ENCODE measurements at regions not wholly inside any gene's neighbourhood (a gene's known extent, or its start where the extent isn't known, plus 50 kb on each side); places are given as distances from the start of the nearest gene placed in this dataset.

DNA sequence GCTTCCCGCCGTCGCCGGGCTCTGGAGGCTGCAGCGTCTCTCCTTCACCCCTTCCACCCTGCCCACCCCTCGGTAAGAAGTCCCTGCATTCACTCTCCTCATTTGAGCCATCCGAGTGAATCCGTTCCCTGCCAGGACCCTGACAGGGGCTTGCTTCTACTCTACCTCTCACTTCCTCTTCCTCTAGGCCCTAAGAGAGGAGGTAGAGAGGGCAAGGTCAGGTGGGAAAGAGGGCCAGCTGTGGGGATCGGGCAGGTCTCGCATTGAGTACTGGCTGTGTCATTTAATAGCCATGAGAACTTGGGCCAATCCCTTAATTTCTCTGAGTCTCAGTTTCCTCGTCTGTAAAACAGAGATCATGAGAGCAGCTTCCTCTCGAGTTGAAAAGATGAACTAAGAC is 283.6 kb downstream of the UACA start:
- no peaks in the 10 kb centered on the region for H3K79me2 ChIP-seq (ENCODE audit: control insufficient read depth, insufficient read depth, low read length)
- H3K27me3 ChIP-seq (ENCODE audit: control insufficient read depth, insufficient read depth, low read length): peaks cover 12% of the 10 kb centered on the region
- H3K9ac ChIP-seq (ENCODE audit: insufficient read depth, low read length): no peak overlapping the region
- no peaks in the 10 kb centered on the region for H4K20me1 ChIP-seq (ENCODE audit: control insufficient read depth, extremely low read depth, insufficient read depth, low read length)
- H3K27ac ChIP-seq (ENCODE audit: insufficient read depth, low read length): no peak overlapping the region
- H3K4me3 ChIP-seq (replicated peaks in 1 of 4; ENCODE audit: control extremely low read depth in 1 of 4, insufficient read depth in 1 of 4, low read depth in 3 of 4, low read length in 4 of 4): no peak overlapping the region
- peaks cover 7% of the 10 kb centered on the region for H3K4me1 ChIP-seq (ENCODE audit: control insufficient read depth, extremely low read depth, insufficient read depth, low read length)
- TF ChIP-seq, protein P1, sequence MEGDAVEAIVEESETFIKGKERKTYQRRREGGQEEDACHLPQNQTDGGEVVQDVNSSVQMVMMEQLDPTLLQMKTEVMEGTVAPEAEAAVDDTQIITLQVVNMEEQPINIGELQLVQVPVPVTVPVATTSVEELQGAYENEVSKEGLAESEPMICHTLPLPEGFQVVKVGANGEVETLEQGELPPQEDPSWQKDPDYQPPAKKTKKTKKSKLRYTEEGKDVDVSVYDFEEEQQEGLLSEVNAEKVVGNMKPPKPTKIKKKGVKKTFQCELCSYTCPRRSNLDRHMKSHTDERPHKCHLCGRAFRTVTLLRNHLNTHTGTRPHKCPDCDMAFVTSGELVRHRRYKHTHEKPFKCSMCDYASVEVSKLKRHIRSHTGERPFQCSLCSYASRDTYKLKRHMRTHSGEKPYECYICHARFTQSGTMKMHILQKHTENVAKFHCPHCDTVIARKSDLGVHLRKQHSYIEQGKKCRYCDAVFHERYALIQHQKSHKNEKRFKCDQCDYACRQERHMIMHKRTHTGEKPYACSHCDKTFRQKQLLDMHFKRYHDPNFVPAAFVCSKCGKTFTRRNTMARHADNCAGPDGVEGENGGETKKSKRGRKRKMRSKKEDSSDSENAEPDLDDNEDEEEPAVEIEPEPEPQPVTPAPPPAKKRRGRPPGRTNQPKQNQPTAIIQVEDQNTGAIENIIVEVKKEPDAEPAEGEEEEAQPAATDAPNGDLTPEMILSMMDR (conservative IDR thresholded peaks at IDR 0.05 in 1 of 2, IDR thresholded peaks at IDR 0.05 in 1 of 2; ENCODE audit: low read depth in 1 of 2, low read length in 2 of 2): no peak
- TF ChIP-seq EZH2 (IDR thresholded peaks at IDR 0.05; ENCODE audit: low read length, missing control alignments): no peak
- DNase-seq (ENCODE audit: low read depth in 2 of 2): no peak
- H3K9me3 ChIP-seq (ENCODE audit: control insufficient read depth, insufficient read depth, low read depth, low read length): no peaks in the 10 kb centered on the region
- no peaks in the 10 kb centered on the region for H3K36me3 ChIP-seq (ENCODE audit: control insufficient read depth, insufficient read depth, low read length)
- no peak overlapping the region for H3K4me2 ChIP-seq (ENCODE audit: extremely low read depth, insufficient read depth, low read length)
- H2AFZ ChIP-seq (ENCODE audit: low read length): no peak overlapping the region

DNA sequence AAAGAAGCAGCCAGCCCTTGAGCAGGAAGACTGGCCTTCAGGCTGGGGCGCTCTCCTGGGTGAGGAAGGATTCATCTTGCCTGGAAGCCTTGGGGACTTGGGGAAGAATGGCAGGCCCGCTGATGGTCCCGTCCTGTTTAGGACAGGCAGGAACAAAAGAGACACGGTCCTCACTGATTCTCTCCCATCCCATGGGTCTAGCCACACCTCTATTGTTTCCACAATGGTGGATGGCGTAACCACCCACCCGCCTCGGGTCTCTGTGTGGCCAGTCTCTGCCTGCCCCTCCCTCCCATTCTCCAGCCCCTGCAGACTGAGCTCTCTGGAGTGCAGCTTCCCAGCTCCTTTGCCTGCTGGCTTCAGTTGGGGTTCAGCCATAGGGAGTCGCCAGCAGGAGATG is 284.3 kb downstream of the UACA start:
- Histone ChIP-seq H2AFZ (ENCODE audit: low read length) (no peak overlapping the region), H3K79me2 (ENCODE audit: control insufficient read depth, insufficient read depth, low read length) (no peaks in the 10 kb centered on the region), H4K20me1 (ENCODE audit: control insufficient read depth, extremely low read depth, insufficient read depth, low read length) (no peaks in the 10 kb centered on the region), H3K36me3 (ENCODE audit: control insufficient read depth, insufficient read depth, low read length) (no peaks in the 10 kb centered on the region), H3K4me3 (replicated peaks in 1 of 4; ENCODE audit: control extremely low read depth in 1 of 4, insufficient read depth in 1 of 4, low read depth in 3 of 4, low read length in 4 of 4) (no peak overlapping the region), H3K9ac (ENCODE audit: insufficient read depth, low read length) (no peak overlapping the region), H3K9me3 (ENCODE audit: control insufficient read depth, insufficient read depth, low read depth, low read length) (no peaks in the 10 kb centered on the region), H3K4me1 (ENCODE audit: control insufficient read depth, extremely low read depth, insufficient read depth, low read length) (peaks cover 10% of the 10 kb centered on the region), H3K4me2 (ENCODE audit: extremely low read depth, insufficient read depth, low read length) (no peak overlapping the region), H3K27ac (ENCODE audit: insufficient read depth, low read length) (no peak overlapping the region), H3K27me3 (ENCODE audit: control insufficient read depth, insufficient read depth, low read length) (peaks cover 12% of the 10 kb centered on the region)
- no peak for DNase-seq (ENCODE audit: low read depth in 2 of 2)
- TF ChIP-seq, protein P1 (conservative IDR thresholded peaks at IDR 0.05 in 1 of 2, IDR thresholded peaks at IDR 0.05 in 1 of 2; ENCODE audit: low read depth in 1 of 2, low read length in 2 of 2): no peak
- no peak for TF ChIP-seq EZH2 (IDR thresholded peaks at IDR 0.05; ENCODE audit: low read length, missing control alignments)

DNA sequence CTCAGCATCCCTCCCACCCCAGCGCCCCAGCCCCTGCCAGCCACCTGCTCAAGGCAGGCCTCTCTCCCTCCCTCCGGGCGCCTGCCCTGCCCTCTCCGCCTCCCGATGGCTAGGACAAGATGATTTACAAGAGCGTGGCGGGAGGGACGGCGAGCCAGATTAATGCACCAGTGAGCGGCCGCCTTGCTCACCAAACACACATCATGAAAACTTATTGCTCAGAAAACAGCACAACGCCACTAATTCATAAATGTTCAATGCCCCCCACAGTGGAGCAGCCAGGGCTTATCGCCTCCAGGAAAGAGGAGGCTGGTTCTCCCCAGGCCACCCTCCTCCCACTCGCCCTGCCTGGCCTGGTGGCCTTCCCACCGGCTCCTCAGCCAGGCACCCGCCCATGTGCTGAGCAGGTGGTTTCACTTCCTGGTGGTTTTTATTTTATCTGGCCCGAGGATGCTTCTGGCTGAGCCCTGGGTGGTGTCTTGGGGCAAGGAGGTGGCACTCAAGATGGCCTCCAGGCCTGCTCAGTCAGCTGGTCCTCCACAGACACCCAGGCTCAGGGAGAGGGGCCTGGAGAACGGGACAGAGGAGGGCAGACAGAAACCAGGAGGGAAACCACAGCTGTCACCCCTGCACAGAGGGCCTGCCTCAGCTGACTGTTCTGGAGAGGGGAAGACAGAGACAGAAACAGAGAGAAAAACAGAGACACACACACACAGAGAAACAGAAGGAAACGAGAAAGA is 284.9 kb downstream of the UACA start:
- Histone ChIP-seq H3K4me2 (ENCODE audit: extremely low read depth, insufficient read depth, low read length) (no peak overlapping the region), H4K20me1 (ENCODE audit: control insufficient read depth, extremely low read depth, insufficient read depth, low read length) (no peaks in the 10 kb centered on the region), H2AFZ (ENCODE audit: low read length) (no peak overlapping the region), H3K36me3 (ENCODE audit: control insufficient read depth, insufficient read depth, low read length) (no peaks in the 10 kb centered on the region), H3K79me2 (ENCODE audit: control insufficient read depth, insufficient read depth, low read length) (no peaks in the 10 kb centered on the region), H3K9me3 (ENCODE audit: control insufficient read depth, insufficient read depth, low read depth, low read length) (no peaks in the 10 kb centered on the region), H3K27me3 (ENCODE audit: control insufficient read depth, insufficient read depth, low read length) (peaks cover 11% of the 10 kb centered on the region), H3K4me1 (ENCODE audit: control insufficient read depth, extremely low read depth, insufficient read depth, low read length) (peaks cover 10% of the 10 kb centered on the region), H3K27ac (ENCODE audit: insufficient read depth, low read length) (no peak overlapping the region), H3K4me3 (replicated peaks in 1 of 4; ENCODE audit: control extremely low read depth in 1 of 4, insufficient read depth in 1 of 4, low read depth in 3 of 4, low read length in 4 of 4) (no peak overlapping the region), H3K9ac (ENCODE audit: insufficient read depth, low read length) (no peak overlapping the region)
- no peak for DNase-seq (ENCODE audit: low read depth in 2 of 2)
- no peak for TF ChIP-seq EZH2 (IDR thresholded peaks at IDR 0.05; ENCODE audit: low read length, missing control alignments)
- TF ChIP-seq, protein P1 (conservative IDR thresholded peaks at IDR 0.05 in 1 of 2, IDR thresholded peaks at IDR 0.05 in 1 of 2; ENCODE audit: low read depth in 1 of 2, low read length in 2 of 2): no peak
